ENCODE measurements at regions not wholly inside any gene's neighbourhood (a gene's known extent, or its start where the extent isn't known, plus 50 kb on each side); places are given as distances from the start of the nearest gene placed in this dataset.

DNA sequence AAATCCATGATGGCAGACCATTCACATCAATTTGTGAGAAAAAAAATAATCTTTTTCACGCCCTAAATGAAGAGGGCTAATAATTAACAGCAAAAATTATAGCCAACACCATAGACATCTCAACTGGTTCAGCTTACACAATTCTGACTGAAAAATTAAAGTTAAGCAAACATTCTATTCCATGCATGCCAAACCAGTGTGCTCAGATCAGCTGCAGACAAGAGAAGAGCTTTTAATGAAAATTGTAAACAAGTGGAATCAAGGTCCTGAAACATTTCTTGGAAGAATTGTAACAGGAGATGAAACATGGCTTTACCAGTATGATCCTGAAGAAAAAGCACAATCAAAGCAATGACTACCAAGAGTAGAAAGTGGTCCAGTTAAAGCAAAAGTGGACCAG, 710.4 kb downstream of the EPHA7 start:
- TF ChIP-seq EZH2phosphoT487 (IDR thresholded peaks at IDR 0.05; ENCODE audit: borderline replicate concordance, low read length) (no peak), EZH2 (IDR thresholded peaks at IDR 0.05; ENCODE audit: low read length, unreplicated experiment) (no peak)
- TF ChIP-seq, protein P1, sequence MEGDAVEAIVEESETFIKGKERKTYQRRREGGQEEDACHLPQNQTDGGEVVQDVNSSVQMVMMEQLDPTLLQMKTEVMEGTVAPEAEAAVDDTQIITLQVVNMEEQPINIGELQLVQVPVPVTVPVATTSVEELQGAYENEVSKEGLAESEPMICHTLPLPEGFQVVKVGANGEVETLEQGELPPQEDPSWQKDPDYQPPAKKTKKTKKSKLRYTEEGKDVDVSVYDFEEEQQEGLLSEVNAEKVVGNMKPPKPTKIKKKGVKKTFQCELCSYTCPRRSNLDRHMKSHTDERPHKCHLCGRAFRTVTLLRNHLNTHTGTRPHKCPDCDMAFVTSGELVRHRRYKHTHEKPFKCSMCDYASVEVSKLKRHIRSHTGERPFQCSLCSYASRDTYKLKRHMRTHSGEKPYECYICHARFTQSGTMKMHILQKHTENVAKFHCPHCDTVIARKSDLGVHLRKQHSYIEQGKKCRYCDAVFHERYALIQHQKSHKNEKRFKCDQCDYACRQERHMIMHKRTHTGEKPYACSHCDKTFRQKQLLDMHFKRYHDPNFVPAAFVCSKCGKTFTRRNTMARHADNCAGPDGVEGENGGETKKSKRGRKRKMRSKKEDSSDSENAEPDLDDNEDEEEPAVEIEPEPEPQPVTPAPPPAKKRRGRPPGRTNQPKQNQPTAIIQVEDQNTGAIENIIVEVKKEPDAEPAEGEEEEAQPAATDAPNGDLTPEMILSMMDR (conservative IDR thresholded peaks at IDR 0.05; ENCODE audit: low read depth, low read length): no peak

All from PC-3 (cell line).